GM23338 (cell line): ENCODE measurements at regions not wholly inside any gene's neighbourhood (a gene's known extent, or its start where the extent isn't known, plus 50 kb on each side); places are given as distances from the start of the nearest gene placed in this dataset.

Source experiments
- ATAC-seq: fragments of 200-7000 bp; cut with Tn5 transposase; 3 replicates; pipeline ENCODE4 v1.9.1; 2020
- DNase-seq: peaks from one replicate; pipeline ENCODE4 v3.0.0-alpha.2; 2015; ENCODE audit warnings: low spot score
- H2AFZ ChIP-seq: fragments of 200-600 bp; sonication (generic); 2 replicates; pipeline ENCODE4 v1.8.0; 2016; ENCODE audit warnings: antibody characterized with exemption, mild to moderate bottlenecking, moderate library complexity
- H3F3A ChIP-seq: fragments of 200-600 bp; sonication (generic); replicated peaks from 2 replicates; pipeline ENCODE4 v1.8.0; 2017; ENCODE audit warnings: antibody characterized with exemption, mixed run types, low read depth
- H3K27ac ChIP-seq: fragments of 200-600 bp; sonication (generic); 2 replicates; pipeline ENCODE4 v1.6.1; 2016; ENCODE audit warnings: low read depth
- H3K27me3 ChIP-seq: fragments of 200-600 bp; sonication (generic); 2 replicates; pipeline ENCODE4 v1.8.0; 2016; ENCODE audit warnings: mild to moderate bottlenecking, mixed run types, moderate library complexity; ENCODE audit not compliant: insufficient read depth
- H3K36me3 ChIP-seq: fragments of 200-600 bp; sonication (generic); 2 replicates; pipeline ENCODE4 v1.8.0; 2016; ENCODE audit warnings: mild to moderate bottlenecking; ENCODE audit not compliant: insufficient read depth
- H3K4me1 ChIP-seq: fragments of 200-600 bp; sonication (generic); 2 replicates; pipeline ENCODE4 v1.8.0; 2016; ENCODE audit warnings: mild to moderate bottlenecking, moderate library complexity; ENCODE audit not compliant: insufficient read depth
- H3K4me2 ChIP-seq: fragments of 200-600 bp; sonication (generic); 2 replicates; pipeline ENCODE4 v1.7.1; 2017; ENCODE audit warnings: mixed run types
- H3K4me3 ChIP-seq: fragments of 200-600 bp; sonication (generic); 2 replicates; pipeline ENCODE4 v1.6.1; 2016; ENCODE audit warnings: mixed run types
- H3K79me2 ChIP-seq: fragments of 200-600 bp; sonication (generic); replicated peaks from 2 replicates; pipeline ENCODE4 v1.8.0; 2017; ENCODE audit warnings: mild to moderate bottlenecking; ENCODE audit not compliant: insufficient read depth
- H3K9me2 ChIP-seq: fragments of 200-600 bp; sonication (generic); 2 replicates; pipeline ENCODE4 v1.8.0; 2017; ENCODE audit not compliant: insufficient read depth
- H4K20me1 ChIP-seq: fragments of 200-600 bp; sonication (generic); replicated peaks from 2 replicates; pipeline ENCODE4 v1.8.0; 2017; ENCODE audit warnings: mild to moderate bottlenecking; ENCODE audit not compliant: insufficient read depth
- H3K27ac Mint-ChIP-seq: 2 replicates; pipeline ENCODE4 v1.8.0; 2020; ENCODE audit warnings: inconsistent platforms, mild to moderate bottlenecking, moderate library complexity, mixed read lengths
- H3K27me3 Mint-ChIP-seq: 3 replicates; pipeline ENCODE4 v1.8.0; 2022; ENCODE audit warnings: low read depth, mild to moderate bottlenecking, moderate library complexity, mixed read lengths, inconsistent platforms; ENCODE audit not compliant: insufficient read depth, poor library complexity
- H3K36me3 Mint-ChIP-seq: 3 replicates; pipeline ENCODE4 v1.8.0; 2021; ENCODE audit warnings: low read depth, mild to moderate bottlenecking, inconsistent platforms, moderate library complexity, mixed read lengths
- H3K4me1 Mint-ChIP-seq: 3 replicates; pipeline ENCODE4 v1.8.0; 2020; ENCODE audit warnings: mild to moderate bottlenecking, inconsistent platforms, mixed read lengths
- H3K4me3 Mint-ChIP-seq: 3 replicates; pipeline ENCODE4 v1.8.0; 2021; ENCODE audit warnings: moderate library complexity, mild to moderate bottlenecking, inconsistent platforms, mixed read lengths
- H3K9me3 Mint-ChIP-seq: 3 replicates; pipeline ENCODE4 v1.8.0; 2020; ENCODE audit warnings: moderate library complexity, mild to moderate bottlenecking, inconsistent platforms, mixed read lengths
- CREB1 ChIP-seq: fragments of 250-450 bp; sonication (Bioruptor Pico); IDR thresholded peaks from 2 replicates; pipeline ENCODE4 v1.5.0; 2020; ENCODE audit warnings: low read depth, mild to moderate bottlenecking, moderate library complexity
- CTCF ChIP-seq, 2 experiments: fragments of 200-600 bp in 1 of 2; sonication (generic) in 1 of 2; conservative IDR thresholded peaks; 2 replicates each; pipeline versions ENCODE4 v1.5.1 to v1.6.1; 2016 to 2017; ENCODE audit warnings: antibody characterized with exemption in 2 of 2, low read depth in 2 of 2, mild to moderate bottlenecking in 2 of 2, moderate library complexity in 1 of 2
- ETS1 ChIP-seq: IDR thresholded peaks from 2 replicates; pipeline ENCODE4 v1.6.1; 2016; ENCODE audit warnings: antibody characterized with exemption
- JUNB ChIP-seq: IDR thresholded peaks from one replicate; pipeline ENCODE4 v1.6.1; 2016; ENCODE audit warnings: antibody characterized with exemption; ENCODE audit not compliant: unreplicated experiment
- NANOG ChIP-seq: IDR thresholded peaks from 2 replicates; pipeline ENCODE4 v1.6.1; 2016; ENCODE audit warnings: antibody characterized with exemption, borderline replicate concordance
- POLR2AphosphoS5 ChIP-seq: IDR thresholded peaks from 2 replicates; pipeline ENCODE4 v1.6.1; 2016; ENCODE audit warnings: antibody characterized with exemption, low read depth
- REST ChIP-seq: IDR thresholded peaks from one replicate; pipeline ENCODE4 v1.6.1; 2018; ENCODE audit warnings: antibody characterized with exemption; ENCODE audit not compliant: unreplicated experiment
- STAT1 ChIP-seq: IDR thresholded peaks from one replicate; pipeline ENCODE4 v1.6.1; 2016; ENCODE audit warnings: antibody characterized with exemption; ENCODE audit not compliant: unreplicated experiment
- ZNF114 ChIP-seq: fragments of 250-450 bp; sonication (Bioruptor Pico); IDR thresholded peaks from 2 replicates; pipeline ENCODE4 v1.5.0; 2020; ENCODE audit warnings: mild to moderate bottlenecking, moderate library complexity
- ZNF331 ChIP-seq: fragments of 250-450 bp; sonication (Bioruptor Pico); IDR thresholded peaks from 2 replicates; pipeline ENCODE4 v1.5.0; 2020; ENCODE audit warnings: low read depth, mild to moderate bottlenecking, moderate library complexity
- ZNF462 ChIP-seq: fragments of 250-450 bp; sonication (Bioruptor Pico); IDR thresholded peaks from 2 replicates; pipeline ENCODE4 v1.5.0; 2020; ENCODE audit warnings: mild to moderate bottlenecking, moderate library complexity

GRCh38 chr1:98157524-98158313, 236.9 kb upstream of the DPYD start (continued):
- TF ChIP-seq ZNF462 (CRISPR knock-in tag) (no peak), STAT1 (no peak)

GRCh38 chr1:98147280-98147679, 226.4 kb upstream of the DPYD start:
- Mint-ChIP-seq H3K27me3 (no peaks in the 10 kb centered on the region), H3K4me1 (no peaks in the 10 kb centered on the region), H3K27ac (no peak overlapping the region), H3K9me3 (peaks cover 7% of the 10 kb centered on the region; the same call in 1 of the 3 replicates), H3K4me3 (no peak overlapping the region), H3K36me3 (no peaks in the 10 kb centered on the region)
- no peaks in the 10 kb centered on the region for H3F3A ChIP-seq
- no peak overlapping the region for H2AFZ ChIP-seq
- H4K20me1 ChIP-seq, result no peaks in the 10 kb centered on the region
- H3K9me2 ChIP-seq, result no peaks in the 10 kb centered on the region
- H3K4me3 ChIP-seq, result no peak overlapping the region
- no peaks in the 10 kb centered on the region for H3K36me3 ChIP-seq
- no peaks in the 10 kb centered on the region for H3K27me3 ChIP-seq
- no peak overlapping the region for H3K4me2 ChIP-seq
- DNase-seq (no peak), ATAC-seq (no peak)
- H3K27ac ChIP-seq, result no peak overlapping the region
- no peaks in the 10 kb centered on the region for H3K4me1 ChIP-seq
- no peaks in the 10 kb centered on the region for H3K79me2 ChIP-seq
- TF ChIP-seq JUNB (no peak), POLR2AphosphoS5 (no peak), CREB1 (CRISPR knock-in tag) (no peak), CTCF (conservative IDR thresholded peaks at IDR 0.05; ENCODE audit: low read depth in 2 of 2) (no peak), ZNF331 (CRISPR knock-in tag) (no peak), REST (no peak), ZNF114 (CRISPR knock-in tag) (no peak), ETS1 (no peak), NANOG (no peak)
